Spleen (tissue), 11 donors: ENCODE measurements at regions not wholly inside any gene's neighbourhood (a gene's known extent, or its start where the extent isn't known, plus 50 kb on each side); places are given as distances from the start of the nearest gene placed in this dataset.

ENCODE experiments used
- DNase-seq: peaks from one replicate; pipeline ENCODE4 v3.0.0-alpha.2; 2020
- H3K27ac ChIP-seq, 8 donors: fragments of 200-600 bp; sonication (generic) in 7 of 8; 1 replicate in 4 of 8; 2 replicates in 4 of 8; pipeline versions ENCODE4 v1.5.0 to v1.8.0; 2016 to 2021; ENCODE audit warnings: inconsistent platforms in 4 of 8, mild to moderate bottlenecking in 4 of 8, moderate library complexity in 1 of 8
- H3K27me3 ChIP-seq, 7 donors: fragments of 200-600 bp; sonication (generic) in 6 of 7; replicated peaks in 1 of 7; 1 replicate in 4 of 7; 2 replicates in 3 of 7; pipeline versions ENCODE4 v1.5.0 to v1.8.0; 2016 to 2021; ENCODE audit warnings: inconsistent platforms in 3 of 7, mild to moderate bottlenecking in 1 of 7
- H3K36me3 ChIP-seq, 6 donors: fragments of 200-600 bp; sonication (generic) in 5 of 6; 1 replicate in 4 of 6; 2 replicates in 2 of 6; pipeline versions ENCODE4 v1.5.0 to v1.8.0; 2016 to 2021; ENCODE audit warnings: inconsistent platforms in 2 of 6
- H3K4me1 ChIP-seq, 6 donors: fragments of 200-600 bp; sonication (generic) in 5 of 6; 1 replicate in 3 of 6; 2 replicates in 3 of 6; pipeline versions ENCODE4 v1.5.0 to v1.8.0; 2016 to 2021; ENCODE audit warnings: inconsistent platforms in 3 of 6
- H3K4me3 ChIP-seq, 8 donors: fragments of 200-600 bp; sonication (generic) in 7 of 8; 1 replicate in 4 of 8; 2 replicates in 4 of 8; pipeline versions ENCODE4 v1.5.0 to v1.8.0; 2016 to 2021; ENCODE audit warnings: inconsistent platforms in 4 of 8, mild to moderate bottlenecking in 4 of 8, moderate library complexity in 2 of 8
- H3K9me3 ChIP-seq, 8 donors: fragments of 200-600 bp; sonication (generic) in 7 of 8; 1 replicate in 4 of 8; 2 replicates in 4 of 8; pipeline versions ENCODE4 v1.5.0 to v1.8.0; 2016 to 2021; ENCODE audit warnings: inconsistent platforms in 4 of 8
- CTCF ChIP-seq, 11 experiments: fragments of 200-600 bp in 7 of 11; fragments of 450-650 bp in 4 of 11; sonication (generic) in 4 of 11; IDR thresholded peaks in 8 of 11; conservative IDR thresholded peaks in 3 of 11; 1 replicate in 7 of 11; 2 replicates in 4 of 11; pipeline versions ENCODE4 v1.4.0 to v1.8.0; 2016 to 2021; ENCODE audit warnings: antibody characterized with exemption in 11 of 11, inconsistent platforms in 4 of 11, mild to moderate bottlenecking in 1 of 11
- POLR2A ChIP-seq, 3 donors: fragments of 450-650 bp; IDR thresholded peaks; one replicate each; pipeline ENCODE4 v1.5.1; 2017; ENCODE audit warnings: antibody characterized with exemption in 3 of 3, mild to moderate bottlenecking in 1 of 3
- POLR2AphosphoS5 ChIP-seq, 3 donors: sonication (generic); formaldehyde crosslinking; IDR thresholded peaks; one replicate each; pipeline ENCODE4 v1.5.1; 2017; ENCODE audit warnings: antibody characterized with exemption in 3 of 3
- WGBS, 5 donors: extraction: QIAGEN DNeasy Blood & Tissue Kit in 3 of 5; methylation state at CpG; one replicate each; pipeline versions ENCODE4 v1.1.5 to v1.1.7; 2013 to 2018; 5-methylcytosine and 5-hydroxymethylcytosine counted together
- intact Hi-C: fragments of 100-400 bp; cut with DNase I; formaldehyde crosslinking; loops from one replicate; pipeline ENCODE4 v1.15.0; 2023; ENCODE audit warnings: low total_unique reads
- donor health status: healthy with polysubstance abuse.
- donor health status: DM: no; HTN: no; CAD: no; lungs with moderate emphysema.
- donor health status: DM: no; HTN: no; CAD: no.
- donor health status: Bipolar disorder and iron deficiency.
- donor health status: healthy.
- donor health status: DM: no; HTN: no; CAD: no.
- donor health status: DM: yes; HTN: yes; CAD: no.

GRCh38 chr6:22418714-22419113 lies 121.9 kb upstream of the PRL start:
- Histone ChIP-seq H3K36me3 (no peaks in the 10 kb centered on the region), H3K27ac (no peak overlapping the region), H3K9me3 (peaks cover 0 to 41% (median 33%) of the 10 kb centered on the region in 8 donors), H3K4me1 (no peaks in the 10 kb centered on the region), H3K4me3 (no peak overlapping the region), H3K27me3 (no peaks in the 10 kb centered on the region)
- DNase-seq, result no peak
- 59 to 76% (median 74%) methylated on average over 1 of the region's 1 CpG for WGBS, 5 donors
- no peak for TF ChIP-seq CTCF (IDR thresholded peaks at IDR 0.05 in 8 of 11, conservative IDR thresholded peaks at IDR 0.05 in 3 of 11)
- TF ChIP-seq POLR2AphosphoS5 (IDR thresholded peaks at IDR 0.05), result no peak
- TF ChIP-seq POLR2A (IDR thresholded peaks at IDR 0.05), result no peak
- intact Hi-C loops, result no loop called here

GRCh38 chr6:22421198-22421597 lies 124.4 kb upstream of the PRL start:
- Histone ChIP-seq H3K27me3 (no peaks in the 10 kb centered on the region), H3K4me1 (no peaks in the 10 kb centered on the region), H3K36me3 (no peaks in the 10 kb centered on the region), H3K27ac (no peak overlapping the region), H3K9me3 (peaks cover 0 to 41% (median 33%) of the 10 kb centered on the region in 8 donors), H3K4me3 (no peak overlapping the region)
- TF ChIP-seq POLR2AphosphoS5 (IDR thresholded peaks at IDR 0.05) (no peak), CTCF (IDR thresholded peaks at IDR 0.05 in 8 of 11, conservative IDR thresholded peaks at IDR 0.05 in 3 of 11) (no peak), POLR2A (IDR thresholded peaks at IDR 0.05) (no peak)
- 71 to 82% (median 76%) methylated on average over 2 of the region's 2 CpGs for WGBS, 5 donors
- intact Hi-C loops, result no loop called here
- no peak for DNase-seq

GRCh38 chr6:22424196-22424595 lies 127.4 kb upstream of the PRL start:
- 72 to 96% (median 82%) methylated on average over 2 of the region's 2 CpGs for WGBS, 5 donors

DNA sequence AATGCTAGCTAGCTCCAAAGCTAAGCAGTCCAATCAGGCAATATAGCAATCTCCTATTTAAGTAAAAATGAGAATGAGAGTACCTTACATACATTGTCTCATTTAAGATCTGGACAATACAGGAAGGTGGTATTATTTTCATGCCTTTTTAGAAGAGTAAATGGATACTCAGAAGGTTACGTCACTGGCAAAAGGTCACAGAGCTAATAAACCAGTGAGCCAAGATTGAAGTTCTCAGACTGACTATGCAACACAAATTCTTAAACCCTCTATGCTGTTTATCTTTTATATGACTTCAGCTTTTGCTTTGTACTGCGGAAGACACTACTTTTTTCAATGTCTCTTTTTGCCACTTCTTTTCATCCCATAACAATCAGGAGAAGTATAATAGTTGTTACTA lies 135.2 kb upstream of the PRL start:
- WGBS, 5 donors, result 94 to 97% (median 95%) methylated on average over 2 of the region's 2 CpGs
- no peak overlapping the region for H3K4me3 ChIP-seq
- H3K27me3 ChIP-seq, result no peaks in the 10 kb centered on the region
- no peak for DNase-seq
- intact Hi-C loops, result no loop called here
- H3K27ac ChIP-seq, result no peak overlapping the region
- no peaks in the 10 kb centered on the region for H3K36me3 ChIP-seq
- no peaks in the 10 kb centered on the region for H3K4me1 ChIP-seq
- no peaks in the 10 kb centered on the region for H3K9me3 ChIP-seq
- TF ChIP-seq CTCF (IDR thresholded peaks at IDR 0.05 in 8 of 11, conservative IDR thresholded peaks at IDR 0.05 in 3 of 11), result no peak

More at GRCh38 chr6:22424196-22424595, 127.4 kb upstream of the PRL start:
- H3K9me3 ChIP-seq, result peaks cover 0 to 25% (median 17%) of the 10 kb centered on the region in 8 donors
- no peaks in the 10 kb centered on the region for H3K4me1 ChIP-seq
- no peaks in the 10 kb centered on the region for H3K36me3 ChIP-seq
- no peak overlapping the region for H3K27ac ChIP-seq
- DNase-seq, result no peak
- no peak overlapping the region for H3K4me3 ChIP-seq
- TF ChIP-seq CTCF (IDR thresholded peaks at IDR 0.05 in 8 of 11, conservative IDR thresholded peaks at IDR 0.05 in 3 of 11) (no peak), POLR2AphosphoS5 (IDR thresholded peaks at IDR 0.05) (no peak), POLR2A (IDR thresholded peaks at IDR 0.05) (no peak)
- no peaks in the 10 kb centered on the region for H3K27me3 ChIP-seq
- intact Hi-C loops, result no loop called here
